Natural killer cell treated with Interleukin-12 subunit alpha and Interleukin-12 subunit beta and Interleukin-15 and Interleukin-18, amount 100 ng/mL, for 72 hours (primary cell): ENCODE measurements at regions not wholly inside any gene's neighbourhood (a gene's known extent, or its start where the extent isn't known, plus 50 kb on each side); places are given as distances from the start of the nearest gene placed in this dataset.

ENCODE experiments used
- ATAC-seq, 2 donors: fragments of 150-1000 bp; cut with Tn5 transposase in 1 of 2; sonication (Bioruptor Pico), chemical (Tn5 transposase) in 1 of 2; 2 replicates each; pipeline ENCODE4 v1.10.0; 2021
- DNase-seq: peaks from one replicate; pipeline ENCODE4 v3.0.0; 2022; ENCODE audit warnings: low spot score
- H3K27ac Mint-ChIP-seq, 2 donors: 1 replicate in 1 of 2; 2 replicates in 1 of 2; pipeline ENCODE4 v1.8.0; 2022; ENCODE audit warnings: mixed read lengths in 2 of 2, mild to moderate bottlenecking in 1 of 2, moderate library complexity in 1 of 2
- H3K27me3 Mint-ChIP-seq, 2 donors: 1 replicate in 1 of 2; 2 replicates in 1 of 2; pipeline ENCODE4 v1.8.0; 2022; ENCODE audit warnings: mixed read lengths in 2 of 2
- H3K36me3 Mint-ChIP-seq: one replicate; pipeline ENCODE4 v1.8.0; 2022; ENCODE audit warnings: mixed read lengths
- H3K4me1 Mint-ChIP-seq, 2 donors: 1 replicate in 1 of 2; 2 replicates in 1 of 2; pipeline ENCODE4 v1.8.0; 2022; ENCODE audit warnings: low read depth in 2 of 2, mixed read lengths in 2 of 2, mild to moderate bottlenecking in 1 of 2
- H3K4me3 Mint-ChIP-seq: one replicate; pipeline ENCODE4 v1.8.0; 2022; ENCODE audit warnings: mixed read lengths
- H3K9me3 Mint-ChIP-seq: 2 replicates; pipeline ENCODE4 v1.8.0; 2022; ENCODE audit warnings: mixed read lengths

GRCh38 chrX:140943513-140943912, 58.9 kb upstream of the SPANXB1 start:
- ATAC-seq = no peak
- Mint-ChIP-seq H3K27ac (no peak overlapping the region), H3K4me1 (no peaks in the 10 kb centered on the region), H3K4me3 (no peak overlapping the region), H3K9me3 (no peaks in the 10 kb centered on the region), H3K36me3 (no peaks in the 10 kb centered on the region), H3K27me3 (peaks cover 0 to 8% of the 10 kb centered on the region in 2 donors)
- DNase-seq = no peak

GRCh38 chrX:140944710-140945109, 57.7 kb upstream of the SPANXB1 start:
- H3K27ac Mint-ChIP-seq = no peak overlapping the region
- no peaks in the 10 kb centered on the region for H3K9me3 Mint-ChIP-seq
- ATAC-seq (no peak), DNase-seq (no peak)
- no peaks in the 10 kb centered on the region for H3K4me1 Mint-ChIP-seq
- no peak overlapping the region for H3K4me3 Mint-ChIP-seq
- H3K27me3 Mint-ChIP-seq = peaks cover 0 to 5% of the 10 kb centered on the region in 2 donors
- no peaks in the 10 kb centered on the region for H3K36me3 Mint-ChIP-seq

GRCh38 chrX:140948827-140949226, 53.6 kb upstream of the SPANXB1 start:
- H3K9me3 Mint-ChIP-seq = no peaks in the 10 kb centered on the region
- DNase-seq (no peak), ATAC-seq (no peak)
- peaks cover 0 to 5% of the 10 kb centered on the region in 2 donors for H3K27me3 Mint-ChIP-seq
- H3K4me1 Mint-ChIP-seq = no peaks in the 10 kb centered on the region
- no peak overlapping the region for H3K27ac Mint-ChIP-seq
- no peak overlapping the region for H3K4me3 Mint-ChIP-seq
- no peaks in the 10 kb centered on the region for H3K36me3 Mint-ChIP-seq

GRCh38 chrX:140949233-140949632, 53.2 kb upstream of the SPANXB1 start:
- Mint-ChIP-seq H3K27ac (no peak overlapping the region), H3K36me3 (no peaks in the 10 kb centered on the region), H3K4me1 (no peaks in the 10 kb centered on the region), H3K4me3 (no peak overlapping the region), H3K27me3 (peaks cover 0 to 5% of the 10 kb centered on the region in 2 donors), H3K9me3 (no peaks in the 10 kb centered on the region)
- DNase-seq (no peak), ATAC-seq (no peak)
